MM.1S (cell line): ENCODE measurements at regions not wholly inside any gene's neighbourhood (a gene's known extent, or its start where the extent isn't known, plus 50 kb on each side); places are given as distances from the start of the nearest gene placed in this dataset.

Source experiments
- DNase-seq: peaks from one replicate; pipeline ENCODE4 v3.0.0-alpha.2; 2015
- H2AFZ ChIP-seq: fragments of 300-600 bp; sonication (generic); 2 replicates; pipeline ENCODE4 v1.6.0; 2016; ENCODE audit warnings: antibody characterized with exemption, low read length
- H3F3A ChIP-seq: fragments of 300-600 bp; sonication (generic); 2 replicates; pipeline ENCODE4 v1.6.1; 2016; ENCODE audit warnings: mild to moderate bottlenecking, antibody characterized with exemption, low read length, moderate library complexity, mixed read lengths; ENCODE audit not compliant: insufficient read depth
- H3K27ac ChIP-seq: fragments of 300-600 bp; sonication (generic); 2 replicates; pipeline ENCODE4 v1.5.1; 2016; ENCODE audit warnings: mild to moderate bottlenecking, low read length
- H3K27me3 ChIP-seq: fragments of 300-600 bp; sonication (generic); replicated peaks from 2 replicates; pipeline ENCODE4 v1.6.0; 2016; ENCODE audit warnings: low read length; ENCODE audit not compliant: insufficient read depth
- H3K36me3 ChIP-seq: fragments of 300-600 bp; sonication (generic); replicated peaks from 2 replicates; pipeline ENCODE4 v1.6.1; 2016; ENCODE audit warnings: mild to moderate bottlenecking, low read length, mixed read lengths; ENCODE audit not compliant: insufficient read depth
- H3K4me1 ChIP-seq: fragments of 300-600 bp; sonication (generic); 2 replicates; pipeline ENCODE4 v1.6.1; 2016; ENCODE audit warnings: low read length, mixed read lengths
- H3K4me2 ChIP-seq: fragments of 300-600 bp; sonication (generic); 2 replicates; pipeline ENCODE4 v1.6.0; 2016; ENCODE audit warnings: low read depth, low read length
- H3K4me3 ChIP-seq: fragments of 300-600 bp; sonication (generic); 2 replicates; pipeline ENCODE4 v1.5.1; 2016; ENCODE audit warnings: low read length, mixed read lengths
- H3K79me2 ChIP-seq: fragments of 300-600 bp; sonication (generic); 2 replicates; pipeline ENCODE4 v1.6.1; 2016; ENCODE audit warnings: mixed run types, low read length, mixed read lengths
- H3K9ac ChIP-seq: fragments of 300-600 bp; sonication (generic); 2 replicates; pipeline ENCODE4 v1.6.1; 2016; ENCODE audit warnings: low read length, mixed read lengths
- H3K9me2 ChIP-seq: fragments of 300-600 bp; sonication (generic); replicated peaks from 2 replicates; pipeline ENCODE4 v1.6.1; 2016; ENCODE audit warnings: mild to moderate bottlenecking, low read length, mixed read lengths; ENCODE audit not compliant: insufficient read depth
- H3K9me3 ChIP-seq: fragments of 300-600 bp; sonication (generic); replicated peaks from 2 replicates; pipeline ENCODE4 v1.6.1; 2016; ENCODE audit warnings: mild to moderate bottlenecking, low read length, mixed read lengths; ENCODE audit not compliant: insufficient read depth
- H4K20me1 ChIP-seq: fragments of 300-600 bp; sonication (generic); 2 replicates; pipeline ENCODE4 v1.6.1; 2016; ENCODE audit warnings: mild to moderate bottlenecking, low read length, moderate library complexity, mixed read lengths; ENCODE audit not compliant: insufficient read depth
- EZH2 ChIP-seq: fragments of 300-600 bp; sonication (generic); optimal IDR thresholded peaks from 2 replicates; pipeline ENCODE3; 2017; ENCODE audit warnings: low read depth, mild to moderate bottlenecking, antibody characterized with exemption, low read length, mixed read lengths
- EZH2phosphoT487 ChIP-seq: fragments of 300-600 bp; sonication (generic); IDR thresholded peaks from 2 replicates; pipeline ENCODE4 v1.6.1; 2018; ENCODE audit warnings: antibody characterized with exemption, low read length
- TF ChIP-seq, protein P1 (sequence below): fragments of 300-600 bp; sonication (generic); IDR thresholded peaks from 2 replicates; pipeline ENCODE4 v1.5.1; 2016; ENCODE audit warnings: antibody characterized with exemption, low read length, mixed read lengths

DNA sequence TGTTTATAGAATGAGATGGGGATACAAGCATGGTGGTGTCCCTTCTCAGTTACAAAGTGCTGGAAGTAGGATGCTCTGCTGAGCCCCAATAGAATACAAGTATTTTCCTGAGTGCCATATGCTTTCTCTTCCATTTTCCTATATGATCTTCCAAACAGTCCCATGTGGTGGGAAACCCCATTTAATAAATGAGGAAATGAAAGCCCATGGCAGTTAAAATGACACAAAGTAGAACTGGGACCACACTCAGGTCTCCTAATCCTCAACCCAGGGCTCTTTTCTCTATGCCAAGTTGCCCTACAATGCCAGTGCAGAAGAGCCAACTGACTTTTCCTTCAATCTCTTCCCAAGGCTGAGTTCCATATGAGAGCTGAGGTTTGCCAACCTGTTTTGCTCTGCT is 198.0 kb upstream of the FOXN2 start:
- TF ChIP-seq EZH2 (no peak), EZH2phosphoT487 (no peak)
- H3F3A ChIP-seq = no peaks in the 10 kb centered on the region
- no peak overlapping the region for H3K4me3 ChIP-seq
- H3K27me3 ChIP-seq = no peaks in the 10 kb centered on the region
- DNase-seq = no peak
- no peaks in the 10 kb centered on the region for H3K79me2 ChIP-seq
- no peak overlapping the region for H3K4me2 ChIP-seq
- no peaks in the 10 kb centered on the region for H3K9me3 ChIP-seq
- H3K9me2 ChIP-seq = no peaks in the 10 kb centered on the region
- H3K36me3 ChIP-seq = no peaks in the 10 kb centered on the region
- H2AFZ ChIP-seq = no peak overlapping the region
- no peaks in the 10 kb centered on the region for H4K20me1 ChIP-seq
- no peak overlapping the region for H3K27ac ChIP-seq
- peaks cover 11% of the 10 kb centered on the region; the same call in 1 of the 2 replicates for H3K4me1 ChIP-seq
- no peak overlapping the region for H3K9ac ChIP-seq

- Histone ChIP-seq H3K79me2 (no peaks in the 10 kb centered on the region), H3F3A (peaks cover 3% of the 10 kb centered on the region), H3K9ac (no peak overlapping the region), H3K4me2 (no peak overlapping the region), H2AFZ (no peak overlapping the region), H3K36me3 (no peaks in the 10 kb centered on the region), H3K27ac (no peak overlapping the region), H3K4me3 (no peak overlapping the region), H3K27me3 (no peaks in the 10 kb centered on the region), H3K9me2 (no peaks in the 10 kb centered on the region), H3K9me3 (no peaks in the 10 kb centered on the region), H3K4me1 (peaks cover 23% of the 10 kb centered on the region), H4K20me1 (no peaks in the 10 kb centered on the region)
- DNase-seq = no peak
- TF ChIP-seq EZH2 = no peak
- TF ChIP-seq EZH2phosphoT487 = no peak
- TF ChIP-seq, protein P1, sequence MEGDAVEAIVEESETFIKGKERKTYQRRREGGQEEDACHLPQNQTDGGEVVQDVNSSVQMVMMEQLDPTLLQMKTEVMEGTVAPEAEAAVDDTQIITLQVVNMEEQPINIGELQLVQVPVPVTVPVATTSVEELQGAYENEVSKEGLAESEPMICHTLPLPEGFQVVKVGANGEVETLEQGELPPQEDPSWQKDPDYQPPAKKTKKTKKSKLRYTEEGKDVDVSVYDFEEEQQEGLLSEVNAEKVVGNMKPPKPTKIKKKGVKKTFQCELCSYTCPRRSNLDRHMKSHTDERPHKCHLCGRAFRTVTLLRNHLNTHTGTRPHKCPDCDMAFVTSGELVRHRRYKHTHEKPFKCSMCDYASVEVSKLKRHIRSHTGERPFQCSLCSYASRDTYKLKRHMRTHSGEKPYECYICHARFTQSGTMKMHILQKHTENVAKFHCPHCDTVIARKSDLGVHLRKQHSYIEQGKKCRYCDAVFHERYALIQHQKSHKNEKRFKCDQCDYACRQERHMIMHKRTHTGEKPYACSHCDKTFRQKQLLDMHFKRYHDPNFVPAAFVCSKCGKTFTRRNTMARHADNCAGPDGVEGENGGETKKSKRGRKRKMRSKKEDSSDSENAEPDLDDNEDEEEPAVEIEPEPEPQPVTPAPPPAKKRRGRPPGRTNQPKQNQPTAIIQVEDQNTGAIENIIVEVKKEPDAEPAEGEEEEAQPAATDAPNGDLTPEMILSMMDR = no peak
These were observed 195.6 kb upstream of the FOXN2 start for GRCh38 chr2:48118895-48119294.

DNA sequence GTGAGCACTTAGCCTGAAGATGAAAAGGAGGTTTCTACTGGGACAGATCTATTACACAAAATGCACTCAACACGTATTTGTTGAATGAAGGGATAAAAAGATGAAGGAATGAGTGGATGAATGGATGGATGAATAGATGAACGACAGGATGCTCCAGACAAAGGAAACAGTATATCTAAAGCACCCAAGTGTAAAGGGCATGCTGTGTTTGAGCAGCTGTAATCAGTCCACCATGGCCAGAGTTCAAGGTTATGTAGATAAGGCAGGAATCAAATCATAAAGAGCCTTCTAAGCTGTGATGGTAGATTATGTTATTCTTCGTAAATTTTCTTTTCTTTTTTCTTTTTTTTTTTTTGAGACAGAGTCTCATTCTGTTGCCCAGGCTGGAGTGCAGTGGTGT is 194.4 kb upstream of the FOXN2 start:
- no peaks in the 10 kb centered on the region for H3K9me3 ChIP-seq
- DNase-seq = no peak
- H3K4me2 ChIP-seq = no peak overlapping the region
- H3F3A ChIP-seq = peaks cover 3% of the 10 kb centered on the region
- H3K9me2 ChIP-seq = no peaks in the 10 kb centered on the region
- H3K27me3 ChIP-seq = no peaks in the 10 kb centered on the region
- H3K27ac ChIP-seq = no peak overlapping the region
- H2AFZ ChIP-seq = no peak overlapping the region
- TF ChIP-seq EZH2phosphoT487 (no peak), EZH2 (no peak)
- TF ChIP-seq, protein P1 = no peak
- H4K20me1 ChIP-seq = no peaks in the 10 kb centered on the region
- no peak overlapping the region for H3K9ac ChIP-seq
- H3K4me3 ChIP-seq = no peak overlapping the region
- H3K4me1 ChIP-seq = peaks cover 17% of the 10 kb centered on the region
- no peaks in the 10 kb centered on the region for H3K36me3 ChIP-seq
- no peaks in the 10 kb centered on the region for H3K79me2 ChIP-seq

DNA sequence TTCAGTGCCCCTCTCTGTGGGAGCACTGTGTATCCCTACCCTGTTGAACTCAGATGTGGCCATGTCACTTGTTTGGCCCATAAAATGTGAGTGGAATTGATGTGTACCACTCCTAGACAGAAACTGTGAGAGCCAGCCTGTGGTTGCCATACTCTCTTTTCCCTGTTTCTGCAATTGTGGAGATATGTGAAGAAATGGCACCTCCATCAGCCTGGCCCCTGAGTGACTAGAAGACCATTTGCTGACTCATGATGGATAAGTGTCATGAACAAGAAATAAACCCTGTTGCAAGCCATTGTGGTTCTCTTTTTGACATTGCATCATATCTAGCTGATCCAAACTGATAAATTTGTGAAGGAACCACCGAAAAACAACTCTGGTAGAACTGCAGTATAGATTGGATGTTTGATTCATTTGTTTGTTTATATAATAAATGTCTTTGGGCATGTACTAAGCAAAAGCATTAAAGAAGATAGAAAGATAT is 193.7 kb upstream of the FOXN2 start:
- TF ChIP-seq EZH2phosphoT487 (no peak), EZH2 (no peak)
- TF ChIP-seq, protein P1 = no peak
- Histone ChIP-seq H3K4me2 (no peak overlapping the region), H3K4me1 (peaks cover 17% of the 10 kb centered on the region), H3K27me3 (no peaks in the 10 kb centered on the region), H3K27ac (no peak overlapping the region), H2AFZ (no peak overlapping the region), H3K4me3 (no peak overlapping the region), H3K9me2 (no peaks in the 10 kb centered on the region), H3K9ac (no peak overlapping the region), H3K9me3 (no peaks in the 10 kb centered on the region), H3K79me2 (no peaks in the 10 kb centered on the region), H4K20me1 (no peaks in the 10 kb centered on the region), H3K36me3 (no peaks in the 10 kb centered on the region), H3F3A (peaks cover 3% of the 10 kb centered on the region)
- DNase-seq = no peak
